Endothelial cell of umbilical vein (primary cell): ENCODE measurements at regions not wholly inside any gene's neighbourhood (a gene's known extent, or its start where the extent isn't known, plus 50 kb on each side); places are given as distances from the start of the nearest gene placed in this dataset.

ENCODE experiments used
- EZH2 ChIP-seq: IDR thresholded peaks from 2 replicates; pipeline ENCODE4 v1.6.1; 2012; ENCODE audit warnings: borderline replicate concordance, low read depth, mild to moderate bottlenecking, moderate library complexity, low read length, inconsistent platforms; ENCODE audit not compliant: severe bottlenecking
- FOS ChIP-seq: IDR thresholded peaks from 2 replicates; pipeline ENCODE4 v1.6.1; 2011; ENCODE audit warnings: mild to moderate bottlenecking, low read length, moderate library complexity, borderline replicate concordance; ENCODE audit not compliant: insufficient read depth
- POLR2A ChIP-seq: IDR thresholded peaks from 2 replicates; pipeline ENCODE4 v1.6.1; 2012; ENCODE audit warnings: low read depth, mild to moderate bottlenecking, control low read depth, low read length
- TF ChIP-seq, protein P1 (sequence below), 2 donors: IDR thresholded peaks; 1 replicate in 1 of 2; 2 replicates in 1 of 2; pipeline ENCODE4 v1.5.1; 2011; ENCODE audit warnings: low read length in 2 of 2, mild to moderate bottlenecking in 2 of 2, moderate library complexity in 2 of 2, control low read depth in 1 of 2, inconsistent platforms in 1 of 2, low read depth in 1 of 2; ENCODE audit not compliant: insufficient read depth in 1 of 2; ENCODE audit errors: extremely low read depth in 1 of 2

GRCh38 chr16:31745900-31746299 is 127.7 kb upstream of the ZNF267 start:
- TF ChIP-seq, protein P1, sequence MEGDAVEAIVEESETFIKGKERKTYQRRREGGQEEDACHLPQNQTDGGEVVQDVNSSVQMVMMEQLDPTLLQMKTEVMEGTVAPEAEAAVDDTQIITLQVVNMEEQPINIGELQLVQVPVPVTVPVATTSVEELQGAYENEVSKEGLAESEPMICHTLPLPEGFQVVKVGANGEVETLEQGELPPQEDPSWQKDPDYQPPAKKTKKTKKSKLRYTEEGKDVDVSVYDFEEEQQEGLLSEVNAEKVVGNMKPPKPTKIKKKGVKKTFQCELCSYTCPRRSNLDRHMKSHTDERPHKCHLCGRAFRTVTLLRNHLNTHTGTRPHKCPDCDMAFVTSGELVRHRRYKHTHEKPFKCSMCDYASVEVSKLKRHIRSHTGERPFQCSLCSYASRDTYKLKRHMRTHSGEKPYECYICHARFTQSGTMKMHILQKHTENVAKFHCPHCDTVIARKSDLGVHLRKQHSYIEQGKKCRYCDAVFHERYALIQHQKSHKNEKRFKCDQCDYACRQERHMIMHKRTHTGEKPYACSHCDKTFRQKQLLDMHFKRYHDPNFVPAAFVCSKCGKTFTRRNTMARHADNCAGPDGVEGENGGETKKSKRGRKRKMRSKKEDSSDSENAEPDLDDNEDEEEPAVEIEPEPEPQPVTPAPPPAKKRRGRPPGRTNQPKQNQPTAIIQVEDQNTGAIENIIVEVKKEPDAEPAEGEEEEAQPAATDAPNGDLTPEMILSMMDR (IDR thresholded peaks at IDR 0.05; ENCODE audit: extremely low read depth in 1 of 2, insufficient read depth in 1 of 2, low read depth in 1 of 2, low read length in 2 of 2), result no peak
- no peak for TF ChIP-seq EZH2
- no peak for TF ChIP-seq POLR2A
- TF ChIP-seq FOS, result no peak
